ENCODE measurements at regions not wholly inside any gene's neighbourhood (a gene's known extent, or its start where the extent isn't known, plus 50 kb on each side); places are given as distances from the start of the nearest gene placed in this dataset.

DNA sequence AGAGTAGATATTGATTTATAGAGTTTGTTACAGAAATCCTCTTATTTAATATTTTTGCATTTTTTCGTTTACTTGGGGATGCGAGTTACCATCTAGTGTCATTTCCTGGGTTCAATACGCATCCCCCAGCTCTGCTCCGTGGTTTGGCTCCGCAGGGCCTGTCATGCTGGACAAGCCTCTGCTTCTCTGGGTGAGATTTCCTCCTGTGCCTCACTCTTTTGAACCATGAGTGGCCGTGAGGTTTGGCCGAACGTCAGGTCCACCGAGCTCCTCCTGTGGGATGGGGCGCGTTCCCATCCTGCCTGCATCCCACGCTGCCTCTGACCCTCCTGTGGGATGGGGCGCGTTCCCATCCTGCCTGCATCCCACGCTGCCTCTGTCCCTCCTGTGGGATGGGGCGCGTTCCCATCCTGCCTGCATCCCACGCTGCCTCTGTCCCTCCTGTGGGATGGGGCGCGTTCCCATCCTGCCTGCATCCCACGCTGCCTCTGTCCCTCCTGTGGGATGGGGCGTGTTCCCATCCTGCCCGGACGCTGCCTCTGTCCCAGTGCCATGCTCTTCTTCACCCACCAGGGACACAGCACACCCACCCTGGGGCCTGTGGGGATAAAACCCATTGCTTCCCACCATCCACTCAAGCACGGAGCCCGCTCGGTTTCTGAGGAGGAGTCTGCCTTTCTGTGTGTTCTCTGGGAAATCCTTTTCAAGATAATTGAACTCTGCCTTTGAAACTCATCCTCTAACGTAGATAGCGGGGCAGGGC, 506.8 kb downstream of the BRD1 start:
- H3K36me3 ChIP-seq, result no peaks in the 10 kb centered on the region
- H3K27me3 ChIP-seq, result no peaks in the 10 kb centered on the region
- TF ChIP-seq POLR2A (IDR thresholded peaks at IDR 0.05), result no peak
- no peak for TF ChIP-seq EP300 (IDR thresholded peaks at IDR 0.05)
- TF ChIP-seq, protein P1, sequence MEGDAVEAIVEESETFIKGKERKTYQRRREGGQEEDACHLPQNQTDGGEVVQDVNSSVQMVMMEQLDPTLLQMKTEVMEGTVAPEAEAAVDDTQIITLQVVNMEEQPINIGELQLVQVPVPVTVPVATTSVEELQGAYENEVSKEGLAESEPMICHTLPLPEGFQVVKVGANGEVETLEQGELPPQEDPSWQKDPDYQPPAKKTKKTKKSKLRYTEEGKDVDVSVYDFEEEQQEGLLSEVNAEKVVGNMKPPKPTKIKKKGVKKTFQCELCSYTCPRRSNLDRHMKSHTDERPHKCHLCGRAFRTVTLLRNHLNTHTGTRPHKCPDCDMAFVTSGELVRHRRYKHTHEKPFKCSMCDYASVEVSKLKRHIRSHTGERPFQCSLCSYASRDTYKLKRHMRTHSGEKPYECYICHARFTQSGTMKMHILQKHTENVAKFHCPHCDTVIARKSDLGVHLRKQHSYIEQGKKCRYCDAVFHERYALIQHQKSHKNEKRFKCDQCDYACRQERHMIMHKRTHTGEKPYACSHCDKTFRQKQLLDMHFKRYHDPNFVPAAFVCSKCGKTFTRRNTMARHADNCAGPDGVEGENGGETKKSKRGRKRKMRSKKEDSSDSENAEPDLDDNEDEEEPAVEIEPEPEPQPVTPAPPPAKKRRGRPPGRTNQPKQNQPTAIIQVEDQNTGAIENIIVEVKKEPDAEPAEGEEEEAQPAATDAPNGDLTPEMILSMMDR (IDR thresholded peaks at IDR 0.05), result no peak
- intact Hi-C loops (cut with DNase I), result no loop called here
- H3K4me1 ChIP-seq (ENCODE audit: insufficient read depth), result no peaks in the 10 kb centered on the region
- no peak overlapping the region for H3K27ac ChIP-seq
- no peak for DNase-seq
- H3K4me3 ChIP-seq, result no peak overlapping the region
- 67 to 77% (median 72%) methylated on average over 17 to 24 of the region's 29 CpGs for WGBS, 3 donors
- no peaks in the 10 kb centered on the region for H3K9me3 ChIP-seq

DNA sequence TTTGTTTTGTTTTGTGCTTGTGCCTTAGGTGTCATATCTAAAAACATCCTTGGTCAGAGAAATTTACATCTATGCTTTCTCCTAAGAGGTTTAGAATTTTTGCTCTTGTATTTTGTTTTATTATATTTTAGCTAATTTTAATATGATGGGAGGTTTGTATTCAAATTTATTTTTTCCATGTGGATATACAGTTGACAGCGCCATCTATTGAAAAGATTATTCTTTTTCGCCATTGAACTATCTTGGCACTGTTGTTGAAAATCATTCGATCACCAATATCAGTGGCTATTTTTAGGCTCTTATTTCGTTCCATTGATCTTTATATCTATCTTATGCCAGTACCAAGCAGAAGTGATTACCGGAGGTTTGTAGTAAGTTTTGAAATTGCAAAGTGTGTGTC, 510.3 kb downstream of the BRD1 start:
- WGBS, 3 donors, result 36 to 42% (median 42%) methylated on average over 5 of the region's 5 CpGs
- Histone ChIP-seq H3K36me3 (no peaks in the 10 kb centered on the region), H3K9me3 (no peaks in the 10 kb centered on the region), H3K27ac (no peak overlapping the region), H3K4me1 (ENCODE audit: insufficient read depth) (no peaks in the 10 kb centered on the region), H3K4me3 (no peak overlapping the region), H3K27me3 (no peaks in the 10 kb centered on the region)
- intact Hi-C loops (cut with DNase I), result no loop called here
- no peak for DNase-seq
- TF ChIP-seq POLR2A (IDR thresholded peaks at IDR 0.05) (no peak), EP300 (IDR thresholded peaks at IDR 0.05) (no peak)
- TF ChIP-seq, protein P1 (IDR thresholded peaks at IDR 0.05), result no peak

DNA sequence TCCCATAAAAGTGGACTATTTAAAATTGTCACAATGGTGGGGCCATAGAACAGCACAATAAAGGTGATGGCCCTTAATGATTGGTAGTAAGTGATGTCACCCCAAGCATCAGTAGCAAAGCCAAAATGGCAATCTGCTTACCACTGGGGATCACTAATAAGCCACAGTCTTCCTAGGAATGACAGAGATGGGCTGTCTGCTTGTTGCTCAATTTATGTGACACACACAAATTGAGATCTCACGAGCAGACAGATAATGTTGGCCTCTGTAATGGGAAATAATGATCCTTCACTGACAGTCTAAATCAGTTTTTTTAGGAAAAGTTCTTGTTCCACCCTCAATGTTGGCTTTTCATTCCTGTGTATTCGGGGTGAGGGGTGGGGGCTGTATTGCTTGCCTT, 515.1 kb downstream of the BRD1 start:
- Histone ChIP-seq H3K27me3 (no peaks in the 10 kb centered on the region), H3K4me3 (no peak overlapping the region), H3K27ac (no peak overlapping the region), H3K36me3 (no peaks in the 10 kb centered on the region), H3K9me3 (no peaks in the 10 kb centered on the region), H3K4me1 (ENCODE audit: insufficient read depth) (no peaks in the 10 kb centered on the region)
- DNase-seq, result no peak
- TF ChIP-seq POLR2A (IDR thresholded peaks at IDR 0.05) (no peak), EP300 (IDR thresholded peaks at IDR 0.05) (no peak)
- TF ChIP-seq, protein P1 (IDR thresholded peaks at IDR 0.05), result no peak
- 38 to 56% (median 45%) methylated on average over 2 of the region's 2 CpGs for WGBS, 3 donors
- intact Hi-C loops (cut with DNase I), result no loop called here

DNA sequence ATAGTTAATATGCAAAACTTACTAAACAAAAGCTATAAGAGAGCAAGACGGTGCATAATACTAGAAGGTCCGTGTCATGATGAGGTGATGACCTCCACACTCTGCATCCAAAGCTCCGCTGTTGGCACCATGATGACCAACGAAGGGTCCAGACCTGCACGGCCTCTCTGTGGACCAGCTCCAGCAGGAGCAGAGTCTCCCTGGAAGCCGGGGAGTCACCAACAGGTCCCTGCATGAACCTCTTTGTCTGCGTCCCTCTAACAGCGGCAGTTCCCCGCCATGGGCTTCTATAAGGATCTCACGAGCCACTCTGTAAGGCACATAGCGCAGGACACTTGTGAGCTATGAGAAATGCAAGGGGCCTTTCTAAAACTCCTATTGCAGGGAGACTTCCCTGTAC, 517.3 kb downstream of the BRD1 start:
- H3K4me1 ChIP-seq (ENCODE audit: insufficient read depth), result no peaks in the 10 kb centered on the region
- H3K9me3 ChIP-seq, result no peaks in the 10 kb centered on the region
- TF ChIP-seq, protein P1 (IDR thresholded peaks at IDR 0.05), result no peak
- TF ChIP-seq EP300 (IDR thresholded peaks at IDR 0.05), result no peak
- TF ChIP-seq POLR2A (IDR thresholded peaks at IDR 0.05), result no peak
- no peaks in the 10 kb centered on the region for H3K27me3 ChIP-seq
- no peak overlapping the region for H3K4me3 ChIP-seq
- 72 to 84% (median 80%) methylated on average over 11 of the region's 11 CpGs for WGBS, 3 donors
- DNase-seq, result no peak
- no peaks in the 10 kb centered on the region for H3K36me3 ChIP-seq
- no peak overlapping the region for H3K27ac ChIP-seq
- intact Hi-C loops (cut with DNase I), result no loop called here
